Transverse colon (tissue), 4 donors: ENCODE measurements at regions not wholly inside any gene's neighbourhood (a gene's known extent, or its start where the extent isn't known, plus 50 kb on each side); places are given as distances from the start of the nearest gene placed in this dataset.

Source experiments
- CTCF ChIP-seq, 5 experiments: fragments of 200-600 bp in 3 of 5; fragments of 450-650 bp in 2 of 5; sonication (generic) in 3 of 5; IDR thresholded peaks; 1 replicate in 2 of 5; 2 replicates in 3 of 5; pipeline ENCODE4 v1.5.1; 2016 to 2017; ENCODE audit warnings: antibody characterized with exemption in 5 of 5, inconsistent platforms in 3 of 5, mild to moderate bottlenecking in 2 of 5, moderate library complexity in 1 of 5
- EP300 ChIP-seq: sonication (generic); formaldehyde crosslinking; IDR thresholded peaks from one replicate; pipeline ENCODE4 v1.6.1; 2017; ENCODE audit warnings: antibody characterized with exemption, low read depth
- POLR2A ChIP-seq: fragments of 450-650 bp; IDR thresholded peaks from one replicate; pipeline ENCODE4 v1.6.1; 2016; ENCODE audit warnings: antibody characterized with exemption, mild to moderate bottlenecking, moderate library complexity
- POLR2AphosphoS5 ChIP-seq, 3 donors: sonication (generic); formaldehyde crosslinking; IDR thresholded peaks; one replicate each; pipeline ENCODE4 v1.6.1; 2016; ENCODE audit warnings: antibody characterized with exemption in 3 of 3

DNA sequence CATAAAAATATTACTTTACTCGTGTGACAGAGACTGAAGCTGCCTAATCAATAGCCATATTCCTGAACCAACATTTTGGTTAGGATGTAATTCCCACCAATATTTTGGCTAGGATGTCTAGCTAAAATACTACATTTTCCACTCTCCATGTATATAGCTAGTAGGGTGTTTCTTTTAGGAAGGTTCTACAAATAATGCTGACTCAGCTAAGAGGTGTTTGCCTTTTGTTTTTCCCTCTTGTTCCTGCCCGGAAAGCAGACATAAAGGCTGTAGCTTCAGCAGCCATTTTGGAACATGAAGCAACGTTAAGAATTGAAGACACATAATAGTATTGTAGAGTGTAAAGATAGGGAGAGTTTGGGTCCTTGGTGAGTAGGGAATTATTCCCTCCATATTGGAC is 187.3 kb upstream of the PDZRN3 start:
- TF ChIP-seq POLR2A (no peak), CTCF (IDR thresholded peaks at IDR 0.05) (no peak), EP300 (no peak), POLR2AphosphoS5 (IDR thresholded peaks at IDR 0.05) (no peak)
